Retina (tissue), 1 donor: ENCODE measurements at regions not wholly inside any gene's neighbourhood (a gene's known extent, or its start where the extent isn't known, plus 50 kb on each side); places are given as distances from the start of the nearest gene placed in this dataset.

Experiments used
- DNase-seq: peaks from one replicate; pipeline ENCODE4 v3.0.0-alpha.2; 2016

- DNase-seq: no peak
Measured at GRCh38 chr18:72180689-72181088, 363.5 kb downstream of the CBLN2 start.

DNA sequence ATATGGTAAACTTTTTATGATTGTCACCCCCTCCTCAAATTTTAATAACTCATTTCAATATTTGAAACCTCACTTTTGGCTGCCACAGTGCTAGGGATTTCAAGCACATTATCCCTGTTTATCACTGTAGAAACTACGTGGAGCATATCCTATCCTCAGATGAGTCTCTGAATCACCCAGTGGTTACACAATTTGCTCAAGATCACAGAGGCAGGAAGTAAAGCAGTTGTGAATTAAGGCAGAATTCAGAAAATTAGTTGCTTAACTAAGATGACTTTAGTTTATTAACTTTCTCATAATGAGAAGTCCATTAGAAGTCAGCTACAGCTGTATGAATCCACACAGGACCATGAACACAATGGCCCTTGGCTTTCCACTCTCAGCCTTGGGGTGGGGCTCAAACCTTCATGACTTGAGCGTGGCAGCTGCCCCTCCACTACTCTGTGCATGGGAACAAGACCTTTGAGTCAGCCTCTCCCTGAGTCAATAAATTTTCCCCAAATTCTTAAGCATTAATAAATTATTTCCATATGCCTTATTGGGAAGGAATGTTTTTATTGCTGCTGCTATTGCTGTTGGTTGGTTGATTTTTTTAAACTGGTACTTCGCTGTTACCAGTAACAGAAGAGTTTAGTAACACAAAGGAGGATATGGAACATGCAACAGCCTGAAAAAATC is 369.0 kb downstream of the CBLN2 start:
- no peak for DNase-seq

DNA sequence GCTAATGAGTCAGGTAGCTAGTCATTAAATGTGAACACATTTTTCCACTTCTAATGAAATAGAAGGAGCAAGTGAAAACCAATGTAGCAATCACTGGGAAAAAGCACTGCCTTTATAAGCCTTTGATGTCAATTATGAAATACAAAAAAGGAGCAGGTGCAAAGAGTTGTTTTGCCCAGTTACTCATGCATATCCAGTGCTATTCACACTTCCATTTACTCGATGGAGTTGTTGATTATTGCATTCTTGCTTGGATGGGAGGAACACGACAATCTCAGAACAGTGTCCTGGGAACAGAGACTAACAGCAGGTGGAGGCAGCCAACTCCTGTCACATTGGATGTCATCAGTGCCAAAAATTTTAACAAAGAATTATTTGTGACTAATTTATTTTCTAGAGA is 372.5 kb downstream of the CBLN2 start:
- peak; percentile 55 for DNase-seq

DNA sequence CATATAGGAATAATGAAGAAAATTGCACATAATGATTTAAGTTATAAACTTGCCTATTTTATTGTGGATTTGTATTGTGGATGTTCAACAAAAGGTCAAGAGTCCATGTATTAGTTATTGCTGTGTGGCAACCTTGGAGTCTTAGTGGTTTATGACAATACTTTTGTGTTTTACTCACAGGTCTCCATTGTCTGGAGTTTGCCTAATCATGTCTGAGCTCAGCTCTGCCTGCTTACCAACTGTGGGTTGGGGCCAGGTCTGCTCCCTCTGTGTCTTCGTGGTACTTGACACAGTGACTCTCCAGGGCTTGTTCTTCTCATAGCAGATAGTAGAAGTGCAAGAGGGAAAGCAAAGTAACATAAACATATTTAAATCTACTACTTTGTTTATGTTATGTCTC is 382.5 kb downstream of the CBLN2 start:
- DNase-seq: no peak

DNA sequence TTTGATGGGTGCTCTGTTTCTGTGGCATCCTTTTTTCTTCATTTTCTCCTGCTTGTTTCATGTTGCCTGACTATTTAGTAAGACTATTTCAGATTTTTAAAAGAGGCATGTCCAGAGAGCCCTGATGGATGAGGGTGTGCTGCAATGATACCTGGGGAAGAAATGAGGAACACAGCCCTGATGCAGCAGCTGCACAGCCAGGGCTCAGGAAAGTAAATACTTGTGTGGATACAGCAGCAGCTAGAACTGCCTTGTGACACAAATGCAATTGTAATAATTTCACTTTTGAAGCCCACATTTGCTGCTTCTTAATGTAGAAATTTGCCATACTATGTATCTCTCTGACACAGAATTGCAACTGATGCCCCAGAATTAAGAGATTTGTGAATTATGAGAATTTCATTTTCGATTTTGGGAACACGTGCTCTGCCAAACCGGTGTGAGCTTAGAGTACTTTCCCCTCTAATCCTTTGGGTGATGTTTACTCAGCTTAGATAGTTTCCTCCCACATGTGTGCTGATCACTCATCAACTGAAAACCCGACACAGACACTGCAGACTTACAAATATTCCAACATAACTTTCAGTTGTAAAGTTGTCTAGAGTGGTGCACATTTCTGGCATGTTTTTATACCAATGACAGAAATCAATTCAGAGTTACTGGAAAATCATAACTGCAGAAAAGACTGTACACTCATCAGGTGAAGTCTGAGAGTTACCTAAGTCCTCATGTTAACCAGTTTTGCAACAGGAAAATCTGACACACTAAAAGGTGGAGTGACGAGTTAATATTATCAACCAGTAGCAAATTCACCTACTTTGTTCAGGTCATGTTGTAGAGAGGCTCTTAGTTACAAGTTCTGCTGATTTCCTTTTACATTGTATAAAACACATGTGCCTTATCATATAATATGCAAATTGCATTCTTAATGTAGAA is 383.4 kb downstream of the CBLN2 start:
- DNase-seq: no peak

- DNase-seq: no peak
Measured at GRCh38 chr18:72155327-72155726, 388.8 kb downstream of the CBLN2 start.

- no peak for DNase-seq
Measured at GRCh38 chr18:72154926-72155325, 389.2 kb downstream of the CBLN2 start.

DNA sequence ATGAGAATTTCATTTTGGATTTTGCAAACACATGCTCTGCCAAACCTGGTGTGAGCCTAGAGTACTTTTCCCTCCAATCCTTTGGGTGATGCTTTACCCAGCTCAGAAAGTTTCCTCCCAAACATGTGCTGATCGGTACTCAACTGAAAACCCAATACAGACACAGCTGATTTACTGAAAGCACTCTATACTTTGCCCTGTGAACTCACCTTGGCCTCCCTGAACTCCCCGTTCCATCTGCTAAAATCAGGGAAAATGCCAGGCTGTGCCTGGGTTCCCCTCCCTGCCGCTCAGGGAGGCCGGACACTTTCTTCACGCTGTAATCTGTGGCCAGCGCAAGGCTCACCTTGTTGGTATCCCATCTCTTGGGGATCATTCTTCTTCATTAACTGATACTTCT is 391.2 kb downstream of the CBLN2 start:
- DNase-seq: no peak

DNA sequence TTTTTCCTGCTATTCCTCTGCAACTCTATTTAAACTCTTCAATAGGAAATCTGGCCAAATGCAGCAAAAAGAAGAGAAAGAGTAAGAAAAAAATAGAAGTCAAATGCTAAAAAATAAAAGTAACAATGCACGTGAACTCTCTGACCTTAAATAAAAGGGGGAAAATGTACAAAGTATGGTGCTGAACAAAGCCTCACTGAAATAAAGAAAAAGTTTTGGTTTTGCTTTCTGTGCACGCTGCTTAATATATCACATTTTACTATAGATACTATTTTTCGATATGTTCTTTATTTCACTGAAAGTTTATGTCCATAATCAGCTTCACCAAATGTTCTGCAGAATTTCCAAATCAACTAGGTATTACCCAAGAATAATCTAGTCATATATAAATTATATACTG is 396.3 kb downstream of the CBLN2 start:
- DNase-seq: no peak

- no peak for DNase-seq
Measured at GRCh38 chr18:72140007-72140406, 404.1 kb downstream of the CBLN2 start.

- DNase-seq: no peak
Measured at GRCh38 chr18:72128649-72129048, 415.5 kb downstream of the CBLN2 start.

DNA sequence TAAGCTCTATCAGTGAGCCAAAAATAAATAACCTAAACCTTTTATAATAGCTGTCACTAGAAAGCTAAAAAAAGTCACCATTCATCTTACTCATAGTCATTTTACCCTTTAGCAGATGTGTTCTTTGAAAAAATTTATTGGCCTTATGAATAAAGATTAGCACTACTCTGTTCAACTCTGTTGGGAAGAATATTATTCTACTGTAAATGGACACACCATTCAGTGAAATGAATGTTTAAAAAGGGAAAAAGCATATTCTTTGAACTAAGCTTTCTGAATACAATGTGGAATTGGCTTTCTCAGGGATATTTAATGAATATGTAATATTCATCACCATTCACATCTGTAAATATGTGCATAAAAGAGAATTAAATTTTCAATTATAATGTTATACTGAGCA is 422.0 kb downstream of the CBLN2 start:
- DNase-seq: no peak

GRCh38 chr18:72119082-72119481 is 425.1 kb downstream of the CBLN2 start:
- DNase-seq: no peak

GRCh38 chr18:72114801-72115594 is 429.1 kb downstream of the CBLN2 start:
- DNase-seq: no peak

DNA sequence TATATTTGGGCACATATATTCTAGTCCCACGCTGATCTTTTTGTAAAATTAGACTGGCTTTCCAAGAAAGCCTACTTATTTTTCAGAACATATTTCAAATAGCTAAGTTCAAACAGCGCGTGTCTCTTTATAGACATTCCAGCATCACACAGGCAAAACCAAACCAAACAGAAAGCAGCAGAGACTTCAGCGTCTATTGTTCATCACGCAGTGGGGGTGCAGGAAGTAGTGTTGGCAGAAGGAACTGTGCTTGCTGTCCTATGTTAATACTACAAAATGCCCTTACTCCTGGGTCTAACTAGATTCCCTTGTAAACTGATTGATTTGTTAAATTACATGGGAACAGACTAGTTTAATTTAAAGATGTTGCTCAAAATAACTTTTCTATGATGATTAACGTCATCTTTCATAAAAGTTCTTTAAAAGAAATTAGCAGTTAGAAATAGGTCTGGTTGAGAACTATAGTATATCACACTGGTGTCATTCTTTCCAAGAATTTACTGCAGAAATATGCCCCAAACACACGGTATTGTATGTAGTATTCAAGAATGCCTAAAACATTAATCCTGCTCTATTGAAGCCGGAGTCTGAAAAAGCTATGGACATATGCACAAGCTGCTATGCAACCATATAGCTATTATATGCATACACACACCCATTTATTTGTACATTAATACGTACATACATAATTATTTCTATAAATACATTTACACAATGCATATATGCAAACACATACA is 436.3 kb downstream of the CBLN2 start:
- peak; percentile 47 for DNase-seq

GRCh38 chr18:72104851-72105250 is 439.3 kb downstream of the CBLN2 start:
- no peak for DNase-seq

DNA sequence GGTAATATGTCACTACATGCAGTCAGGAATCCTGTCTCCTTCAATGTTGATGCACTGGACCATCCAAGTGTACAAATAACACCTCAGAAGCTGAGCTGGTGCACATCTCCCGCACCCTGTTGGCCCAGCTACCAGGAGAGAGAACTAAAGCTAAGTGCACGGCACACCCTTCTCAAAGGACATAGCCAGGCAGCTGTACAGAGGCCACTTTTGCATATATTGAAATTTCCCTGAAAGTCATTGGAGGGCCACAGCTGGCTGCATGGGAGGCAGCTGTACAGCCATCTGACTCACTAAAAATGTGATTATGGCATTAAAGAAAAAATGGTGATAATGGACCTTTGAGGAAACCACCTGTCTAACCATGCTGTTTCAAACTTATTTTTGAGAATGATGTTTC is 441.7 kb downstream of the CBLN2 start:
- DNase-seq: peak; percentile 32

DNA sequence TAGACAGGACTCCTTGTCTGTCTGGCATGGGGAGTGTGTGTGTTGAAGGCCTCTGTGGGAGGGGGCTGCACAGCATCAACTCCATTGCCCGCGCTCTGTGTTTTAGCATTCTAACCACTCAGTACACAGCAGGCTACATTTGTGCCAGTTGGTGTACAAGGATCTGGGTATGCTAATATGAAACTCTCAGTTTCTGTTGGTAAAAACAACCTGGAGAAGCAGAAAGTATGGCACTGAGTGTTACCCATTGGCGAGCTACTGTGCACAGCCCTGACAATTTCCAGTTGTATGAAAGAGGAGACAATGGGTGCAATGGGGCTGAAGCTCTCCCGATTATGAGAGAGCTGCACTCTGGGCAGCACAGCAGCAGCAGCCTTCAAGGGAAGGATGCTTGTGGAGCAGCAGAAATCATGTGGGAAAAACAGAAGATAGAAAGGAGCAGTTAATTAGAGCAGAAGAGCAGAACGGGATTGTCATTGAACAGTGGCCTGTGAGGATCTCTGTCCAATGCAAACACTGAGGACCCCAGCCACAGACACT is 443.6 kb downstream of the CBLN2 start:
- DNase-seq: peak; percentile 79

GRCh38 chr18:72091369-72091768 is 452.8 kb downstream of the CBLN2 start:
- no peak for DNase-seq

DNA sequence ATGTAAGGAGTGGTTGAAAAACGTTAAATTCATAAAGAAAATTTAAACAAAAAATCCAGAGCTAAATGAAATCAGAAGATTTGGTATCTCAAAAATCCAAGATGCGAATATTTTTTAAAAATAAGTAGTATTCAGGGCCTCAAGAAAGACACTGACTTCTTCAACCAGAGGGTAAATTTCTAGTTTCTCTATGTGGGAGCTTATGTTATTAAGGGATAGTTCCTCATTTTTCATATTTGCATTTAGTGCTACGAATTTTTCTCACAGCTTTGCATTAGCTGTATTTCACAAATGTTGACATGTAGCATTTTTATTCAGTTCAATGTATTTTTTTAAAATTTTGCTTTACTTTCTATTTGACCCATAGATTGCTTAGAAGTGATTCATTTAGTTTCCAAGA is 454.7 kb downstream of the CBLN2 start:
- DNase-seq: no peak

- no peak for DNase-seq
Measured at GRCh38 chr18:72086421-72086820, 457.7 kb downstream of the CBLN2 start.

- no peak for DNase-seq
Measured at GRCh38 chr18:72075040-72075439, 469.1 kb downstream of the CBLN2 start.
